SHP77 treated with DMSO at 0.1 percent for 48 hours (cell line): ENCODE measurements at regions not wholly inside any gene's neighbourhood (a gene's known extent, or its start where the extent isn't known, plus 50 kb on each side); places are given as distances from the start of the nearest gene placed in this dataset.

Source experiments
- DNase-seq: peaks from one replicate; lab custom pipeline; 2025; lab: John Stamatoyannopoulos, UW

DNA sequence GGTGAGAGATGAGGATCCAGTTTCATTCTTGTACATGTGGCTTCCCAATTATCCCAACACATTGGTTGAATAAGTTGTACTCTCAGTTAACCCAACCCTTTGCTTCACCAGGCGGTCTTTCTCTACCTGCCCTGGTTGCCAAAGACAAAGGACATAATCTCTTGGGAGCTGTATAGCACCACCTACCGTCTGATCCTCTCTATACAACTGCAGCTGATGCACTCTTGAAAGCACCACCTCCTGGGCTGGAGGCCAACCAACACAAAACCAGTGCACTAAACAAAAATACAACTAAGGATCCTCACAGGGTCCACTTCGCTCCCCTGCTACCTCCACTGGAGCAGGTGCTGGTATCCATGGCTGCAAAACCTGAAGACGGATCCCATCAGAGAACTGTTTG, 473.6 kb upstream of the NRXN1 start:
- no peak for DNase-seq

DNA sequence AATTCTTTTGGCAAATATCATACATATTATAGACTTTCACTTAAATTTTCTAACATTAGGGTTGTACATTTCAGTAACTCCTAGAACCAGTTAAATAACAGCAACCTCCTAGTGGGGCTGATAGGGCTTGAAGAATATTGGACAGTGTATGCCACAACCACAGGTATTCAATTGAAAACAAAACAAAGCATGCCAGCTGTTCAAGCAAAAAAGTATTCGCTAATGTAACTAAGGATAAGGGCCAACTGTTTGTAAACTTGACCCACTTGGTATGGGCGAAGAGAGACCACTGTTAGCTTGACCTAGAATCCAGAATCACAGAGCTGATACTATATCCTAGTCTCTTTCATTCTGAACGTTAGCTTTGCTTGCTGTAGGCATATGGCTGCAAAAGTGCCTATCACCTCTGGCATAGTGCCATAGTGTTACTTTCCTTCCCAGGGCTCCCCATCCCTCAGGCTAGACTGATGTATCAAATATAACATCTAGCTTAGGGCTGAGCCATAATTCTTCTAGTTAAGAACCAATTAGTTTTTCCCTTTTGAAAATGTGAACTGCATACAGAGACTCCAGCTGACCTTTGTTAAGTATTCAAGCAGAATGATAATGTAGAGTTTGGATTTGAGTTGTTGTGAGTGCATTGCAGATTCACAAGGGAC, 458.8 kb upstream of the NRXN1 start:
- DNase-seq: peak; percentile 51

DNA sequence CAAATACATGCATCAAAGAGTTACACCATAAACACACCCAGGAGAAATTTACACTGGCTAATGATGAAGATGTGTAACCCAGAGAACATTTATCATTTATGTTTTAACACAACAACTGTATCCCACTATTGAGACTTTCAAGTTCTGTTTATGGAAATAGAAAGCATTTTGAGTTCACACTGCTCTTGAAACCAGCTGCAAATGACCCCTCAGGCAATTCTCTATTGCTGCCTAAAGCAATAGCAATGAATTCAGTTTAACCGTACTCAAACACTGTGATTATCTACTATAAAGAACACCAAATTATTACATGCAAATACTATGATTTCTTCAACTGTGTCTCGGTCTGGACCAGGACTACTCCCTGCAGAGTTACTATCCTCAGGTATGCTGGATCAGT, 452.7 kb upstream of the NRXN1 start:
- no peak for DNase-seq

DNA sequence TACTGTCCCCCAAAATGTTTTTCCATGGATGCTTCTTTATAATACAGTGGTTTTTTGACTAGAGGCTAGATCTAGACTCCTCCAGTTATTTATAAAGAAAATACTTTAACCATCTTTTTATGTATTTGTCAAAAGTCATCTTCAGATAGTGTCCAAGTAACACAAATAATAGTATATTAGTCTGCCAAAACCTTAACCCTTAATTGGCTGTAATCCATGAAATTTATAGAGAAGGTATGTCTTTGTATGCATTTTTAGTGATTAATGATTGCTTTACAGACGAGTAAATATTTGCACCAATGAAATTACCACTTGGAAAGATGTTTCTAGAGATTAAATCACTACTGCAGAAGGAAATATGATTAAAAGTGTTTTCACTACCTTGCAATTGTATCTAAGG, 451.8 kb upstream of the NRXN1 start:
- DNase-seq: no peak

DNA sequence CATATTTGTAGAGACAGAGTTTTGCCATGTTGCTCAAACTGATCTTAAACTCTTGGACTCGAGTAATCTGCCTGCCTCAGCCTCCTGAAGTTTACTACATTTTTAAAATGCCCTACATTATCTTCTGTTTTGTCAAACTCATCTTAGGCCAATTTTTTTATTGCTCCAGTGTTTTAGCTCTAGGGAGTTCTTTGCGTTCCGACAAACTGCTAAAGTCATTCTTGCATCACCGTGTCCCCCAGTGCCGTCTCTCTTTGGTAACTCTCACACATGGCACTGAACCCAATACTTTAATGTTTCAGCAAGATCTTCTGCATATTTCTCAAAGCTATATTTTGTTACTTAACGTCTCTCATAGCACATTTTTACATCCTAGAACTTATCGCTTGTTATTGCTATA, 440.9 kb upstream of the NRXN1 start:
- no peak for DNase-seq

DNA sequence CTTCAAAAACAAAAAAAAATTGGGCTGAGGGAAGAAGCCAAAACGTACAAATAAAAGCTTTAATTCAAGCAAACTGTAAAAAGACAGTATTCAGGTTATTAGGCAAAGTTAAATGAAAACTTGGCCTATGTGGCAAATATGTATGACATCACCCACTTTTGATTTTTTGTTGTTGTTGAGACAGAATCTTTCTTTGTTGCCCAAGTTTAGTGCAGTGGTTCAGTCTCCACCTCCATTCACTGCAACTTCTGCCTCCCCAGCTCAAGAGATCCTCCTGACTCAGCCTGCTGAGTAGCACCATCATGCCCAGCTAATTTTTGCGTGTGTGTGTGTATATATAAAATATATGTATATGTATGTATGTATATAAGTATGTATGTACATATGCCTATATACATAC, 440.4 kb upstream of the NRXN1 start:
- DNase-seq: no peak

DNA sequence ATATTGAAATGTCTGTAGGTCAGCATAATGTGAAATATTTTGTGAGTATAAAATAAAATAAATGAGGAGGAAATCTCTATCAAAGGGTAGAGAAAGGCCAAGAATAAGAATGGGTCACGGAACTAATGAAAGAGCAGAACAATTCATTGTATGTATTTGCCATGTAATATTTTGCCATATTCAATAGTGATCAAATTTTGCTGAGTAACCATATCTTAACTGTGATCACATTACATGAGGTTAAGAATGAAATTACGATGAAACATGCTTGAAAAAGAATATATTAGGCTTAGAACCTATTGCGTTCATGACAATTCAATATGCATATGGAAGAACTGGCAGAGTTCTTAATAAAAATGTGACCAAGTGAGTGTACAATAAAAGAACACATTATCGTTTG, 437.2 kb upstream of the NRXN1 start:
- no peak for DNase-seq

DNA sequence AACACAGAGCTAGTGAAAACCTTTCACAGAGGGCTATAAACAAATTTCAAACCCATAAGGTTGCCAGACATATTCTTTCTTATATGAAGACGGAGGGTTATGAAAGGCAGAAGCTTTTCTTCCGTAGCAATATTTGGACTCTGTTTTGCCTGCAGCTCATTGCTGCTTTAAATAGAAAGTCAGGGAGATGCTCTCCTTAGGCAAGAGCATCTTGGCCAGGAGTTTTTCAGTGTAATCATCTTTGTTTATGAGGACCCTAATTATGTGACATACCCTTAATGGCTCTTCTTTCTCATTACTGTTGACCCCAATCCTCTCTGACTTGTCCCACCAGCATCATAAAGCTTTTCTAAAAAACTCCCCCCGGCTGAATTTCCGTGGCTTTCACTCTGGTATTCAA, 433.4 kb upstream of the NRXN1 start:
- DNase-seq: no peak

DNA sequence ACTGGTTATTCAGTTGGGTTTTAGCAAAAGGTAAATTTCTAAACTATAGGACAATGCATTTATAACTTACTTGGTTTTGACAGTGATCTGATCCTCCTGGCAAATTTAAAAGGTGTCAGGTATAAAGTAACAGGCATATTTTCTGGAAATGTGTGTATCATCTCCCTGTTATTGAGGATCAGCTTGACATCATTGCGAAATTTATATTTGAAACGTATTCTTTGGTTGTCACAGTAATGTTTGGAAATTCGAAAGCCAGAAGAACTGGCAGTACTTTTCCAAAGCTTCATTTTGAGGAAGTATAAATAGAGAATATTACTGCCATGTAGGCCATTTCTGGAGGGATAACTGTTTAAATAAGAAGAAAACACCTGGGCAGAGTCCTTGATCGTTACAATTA, 422.2 kb upstream of the NRXN1 start:
- DNase-seq: no peak

DNA sequence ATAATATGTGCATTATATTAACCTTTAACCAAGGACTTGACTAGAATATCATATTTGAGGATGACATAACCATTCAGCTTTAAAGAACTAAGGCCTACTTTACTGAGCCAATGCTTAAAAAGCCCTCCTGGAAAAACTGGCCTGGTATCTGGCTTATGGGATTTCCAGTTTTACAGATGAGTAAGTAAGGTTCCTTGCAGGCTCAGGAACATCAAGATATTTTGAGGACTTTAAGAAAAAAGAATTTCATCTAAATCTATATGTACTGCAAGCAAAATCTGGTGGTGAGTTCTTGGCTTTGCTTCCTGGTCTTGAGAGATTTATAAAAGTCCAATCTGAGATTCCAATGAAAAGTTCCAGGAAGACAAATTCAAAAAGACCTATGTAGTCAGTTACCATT, 417.0 kb upstream of the NRXN1 start:
- no peak for DNase-seq

DNA sequence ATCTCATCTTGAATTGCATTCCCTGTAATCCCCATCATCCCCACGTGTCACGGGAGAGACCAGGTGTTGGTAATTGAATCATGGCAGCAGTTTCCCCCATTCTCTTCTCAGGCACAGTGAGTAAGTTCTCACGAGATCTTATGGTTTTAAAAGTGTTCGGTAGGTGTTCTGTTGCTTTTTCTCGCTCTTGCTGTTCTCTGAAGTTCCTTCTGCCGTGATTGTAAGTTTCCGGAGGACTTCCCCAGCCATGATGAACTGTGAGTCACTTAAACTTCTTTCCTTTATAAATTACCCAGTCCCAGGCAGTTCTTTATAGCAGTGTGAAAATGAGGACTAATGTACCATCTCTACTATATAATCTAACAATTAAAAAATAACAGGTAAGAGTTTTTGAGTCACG, 409.9 kb upstream of the NRXN1 start:
- no peak for DNase-seq

DNA sequence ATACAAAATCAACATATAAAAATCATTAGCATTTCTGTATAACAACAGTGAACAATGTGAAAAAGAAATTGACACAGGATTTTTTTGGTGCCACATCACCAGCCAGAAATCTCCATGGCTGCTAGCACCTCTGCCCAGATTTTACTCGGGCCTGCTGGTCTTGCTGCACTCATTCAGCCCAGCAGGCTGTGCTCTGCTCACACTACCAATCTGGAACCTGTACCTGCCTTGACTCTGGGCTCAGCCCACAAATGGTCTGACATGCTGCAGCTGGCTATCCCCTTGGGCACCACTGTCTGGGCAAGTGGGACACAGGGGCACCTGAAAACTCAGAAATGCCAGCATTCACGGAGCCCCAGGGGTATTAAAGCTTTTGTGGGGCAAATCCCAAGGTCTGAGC, 392.5 kb upstream of the NRXN1 start:
- DNase-seq: no peak

DNA sequence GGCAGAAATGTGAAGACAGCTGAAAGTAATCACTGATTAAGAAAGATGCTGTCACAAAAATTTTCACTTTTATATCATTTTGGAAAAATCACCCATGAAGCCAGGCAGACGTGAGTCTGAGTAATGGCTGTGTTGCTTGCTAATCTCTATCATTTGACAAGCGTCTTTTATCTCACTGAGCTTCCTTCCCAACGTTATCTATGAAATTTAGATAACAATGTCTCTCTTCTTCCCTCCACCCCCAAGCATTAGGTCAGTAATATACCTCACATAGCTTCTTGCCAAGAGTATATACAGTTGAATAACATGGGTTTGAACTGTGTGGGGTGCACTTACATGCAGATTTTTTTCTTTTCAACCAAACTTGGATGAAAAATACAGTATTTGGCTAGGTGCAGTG, 388.6 kb upstream of the NRXN1 start:
- DNase-seq: no peak

DNA sequence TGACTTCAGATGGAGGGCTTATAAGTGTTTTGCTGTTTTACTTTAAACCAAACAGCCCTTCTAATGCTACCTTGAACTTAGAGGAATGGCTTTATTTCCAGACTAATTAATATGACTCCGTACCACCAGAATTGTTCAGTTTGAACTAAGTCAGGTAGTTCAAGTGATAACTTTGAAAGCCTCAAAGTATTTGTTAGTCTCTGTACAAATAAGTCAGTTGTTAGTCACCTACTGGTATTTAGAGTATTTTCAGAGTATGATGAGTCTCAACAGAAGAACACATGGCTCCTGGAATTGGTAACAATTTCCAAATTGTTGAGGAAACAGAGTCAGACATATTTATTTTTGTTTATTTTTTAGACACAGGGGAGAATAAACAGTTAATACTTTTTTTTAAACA, 381.8 kb upstream of the NRXN1 start:
- no peak for DNase-seq

DNA sequence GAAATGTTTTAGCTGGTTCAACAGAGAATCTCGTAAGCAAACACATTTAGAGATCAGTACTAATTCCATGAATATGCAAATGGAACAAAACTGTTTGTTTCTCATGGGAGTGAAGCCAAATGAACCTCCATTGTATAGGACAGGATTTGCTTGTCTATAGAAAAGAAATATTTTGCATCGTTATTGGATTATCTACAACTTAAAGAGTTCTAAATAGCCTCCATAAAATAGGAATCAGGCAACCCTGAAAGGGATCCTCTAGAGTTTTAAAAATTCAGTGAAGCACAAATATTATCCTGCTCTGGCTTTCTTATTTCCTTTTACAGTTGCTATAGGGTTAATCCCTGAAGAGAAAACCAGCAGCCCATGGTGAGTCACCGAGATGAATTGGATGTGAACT, 378.4 kb upstream of the NRXN1 start:
- no peak for DNase-seq

DNA sequence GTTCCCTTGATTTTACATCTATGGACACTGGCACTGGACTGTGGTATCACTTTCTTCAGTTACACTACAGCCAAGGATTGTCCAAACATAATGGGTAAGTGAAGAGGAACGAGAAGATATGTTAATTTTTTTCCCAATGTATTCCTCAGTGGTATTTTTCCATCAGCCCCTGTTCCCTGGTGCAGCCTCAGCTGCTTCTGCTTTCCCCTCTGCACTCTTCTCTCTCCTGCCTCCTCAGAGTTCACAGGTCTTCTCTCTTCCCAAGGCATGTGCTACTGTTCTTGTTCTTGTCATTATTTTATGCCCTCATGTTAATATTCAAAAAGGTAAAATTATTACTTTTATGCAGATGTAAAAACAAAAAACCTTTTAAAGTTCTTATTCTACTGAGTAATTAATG, 378.0 kb upstream of the NRXN1 start:
- DNase-seq: no peak

DNA sequence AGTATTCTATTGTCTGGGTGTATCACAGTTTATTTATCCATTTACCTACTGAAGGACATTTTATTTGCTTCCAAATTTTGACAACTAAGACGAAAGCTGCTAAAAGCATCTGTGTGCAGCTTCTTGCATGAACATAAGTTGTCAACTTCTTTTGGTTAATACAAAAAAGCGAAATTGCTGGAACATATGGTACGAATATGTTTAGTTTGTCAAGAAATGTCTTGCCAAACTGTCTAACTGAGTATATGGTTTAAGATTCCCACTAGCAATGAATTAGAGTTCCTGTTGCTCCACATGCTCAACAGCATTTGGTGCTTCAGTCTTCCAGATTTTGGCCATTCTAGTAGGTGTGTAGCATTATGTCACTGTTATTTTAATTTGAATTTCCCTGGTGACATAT, 372.3 kb upstream of the NRXN1 start:
- DNase-seq: no peak

DNA sequence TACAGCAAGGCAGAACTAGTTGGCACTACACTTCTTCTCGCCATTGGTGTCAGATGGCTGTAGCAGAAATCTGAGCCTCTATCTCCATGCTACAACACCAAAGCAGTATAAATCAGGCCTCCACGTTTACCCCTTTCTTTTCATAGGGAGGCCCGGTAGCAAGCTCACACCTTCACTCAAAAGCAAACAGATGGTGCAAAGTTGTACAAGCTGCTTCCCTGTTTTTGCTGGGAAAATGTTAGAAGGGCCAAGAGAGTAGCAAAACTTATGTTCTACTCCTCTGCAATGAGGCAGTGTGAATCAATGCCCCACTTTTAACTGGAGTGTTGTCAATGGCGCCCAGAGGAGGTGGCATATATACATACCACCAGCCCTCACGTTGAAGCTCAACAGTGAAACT, 369.6 kb upstream of the NRXN1 start:
- no peak for DNase-seq

DNA sequence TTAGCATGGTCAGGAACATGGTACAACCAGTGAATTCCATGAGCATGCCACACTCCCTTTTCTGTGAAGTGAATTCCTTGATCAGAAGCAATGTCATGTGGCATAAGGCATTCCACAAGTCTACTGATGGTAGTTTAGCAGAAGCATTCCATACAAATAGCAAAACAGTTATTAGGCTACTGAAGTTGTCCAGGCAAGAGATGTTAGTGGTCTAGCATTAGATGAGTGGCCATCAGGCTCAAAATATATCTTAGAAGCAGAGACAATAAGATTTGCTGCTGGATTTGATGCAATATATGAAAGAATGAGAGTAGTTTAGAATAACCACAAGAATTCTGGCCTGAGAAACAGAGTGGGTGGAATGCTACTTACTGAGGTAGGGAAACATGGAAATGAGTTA, 355.3 kb upstream of the NRXN1 start:
- no peak for DNase-seq

DNA sequence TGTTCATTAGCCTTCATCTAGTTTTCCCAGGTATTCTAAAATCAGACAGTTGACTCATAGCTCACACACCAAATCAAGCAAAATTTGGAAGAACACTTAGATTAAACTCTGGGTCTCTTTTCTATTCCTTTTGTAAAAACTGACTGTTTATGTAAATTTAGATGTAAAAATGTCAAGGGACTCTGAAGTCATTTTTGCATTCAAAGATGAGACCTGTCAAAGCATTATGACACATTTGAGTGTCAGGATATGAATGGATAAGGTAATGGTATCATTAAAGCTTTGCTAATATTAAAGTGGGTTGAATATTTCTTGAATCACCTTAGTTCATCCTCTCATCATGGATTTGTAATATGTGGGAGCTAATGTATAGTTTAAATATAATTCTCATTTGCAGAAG, 348.1 kb upstream of the NRXN1 start:
- no peak for DNase-seq

DNA sequence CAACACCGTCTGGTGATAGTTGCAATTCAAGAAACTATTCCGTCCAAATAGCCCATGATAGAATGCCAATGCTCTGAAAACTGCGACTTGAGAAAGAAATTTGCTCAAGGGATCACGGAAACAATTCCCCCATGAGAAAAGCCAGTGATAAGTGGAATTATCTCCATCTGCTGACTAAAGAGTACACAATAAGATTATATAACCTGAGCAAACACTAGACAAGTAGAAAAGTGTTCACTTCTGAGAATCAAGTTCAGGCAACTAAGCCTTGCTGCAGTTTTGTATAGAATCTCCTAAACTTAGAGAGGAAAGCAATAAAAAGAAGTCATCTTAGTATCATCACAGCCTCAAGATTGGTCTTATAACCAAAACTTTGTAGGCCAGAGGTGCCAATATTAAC, 336.3 kb upstream of the NRXN1 start:
- no peak for DNase-seq

DNA sequence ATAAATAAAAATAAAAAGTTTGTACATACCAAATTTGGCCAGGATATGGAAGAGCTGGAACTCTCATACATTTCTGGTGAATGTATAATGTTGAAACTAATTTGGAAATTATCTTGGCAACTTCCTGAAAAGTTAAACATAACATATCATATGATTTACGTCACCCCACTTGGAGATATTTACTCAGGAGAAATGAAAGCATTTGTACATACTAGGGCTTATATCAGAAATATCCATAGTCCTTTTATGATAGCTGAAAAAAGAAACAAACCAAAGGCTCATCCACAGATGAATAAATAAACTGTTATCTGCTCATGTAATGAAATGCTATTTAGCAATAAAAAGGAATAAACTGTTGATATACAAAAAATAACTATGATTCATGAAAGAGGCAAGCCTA, 318.2 kb upstream of the NRXN1 start:
- DNase-seq: peak; percentile 66

DNA sequence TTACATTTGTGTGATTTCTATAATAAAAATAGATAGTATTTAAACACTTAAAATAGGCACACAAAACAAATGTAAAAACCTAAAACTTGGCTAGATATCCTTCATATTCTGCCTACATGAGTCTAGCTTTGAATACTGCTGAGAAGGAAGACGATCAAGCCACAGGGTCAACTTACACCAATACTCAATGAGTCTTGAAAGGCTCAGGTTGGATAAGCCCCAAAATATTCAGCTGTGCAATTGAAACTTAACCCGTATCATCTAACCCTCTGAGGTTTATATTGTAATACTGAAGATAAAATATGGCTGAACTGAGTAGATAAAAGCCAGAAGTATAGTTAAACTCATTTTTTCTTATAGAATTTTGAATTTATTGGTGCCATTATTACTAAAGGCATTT, 313.0 kb upstream of the NRXN1 start:
- no peak for DNase-seq

DNA sequence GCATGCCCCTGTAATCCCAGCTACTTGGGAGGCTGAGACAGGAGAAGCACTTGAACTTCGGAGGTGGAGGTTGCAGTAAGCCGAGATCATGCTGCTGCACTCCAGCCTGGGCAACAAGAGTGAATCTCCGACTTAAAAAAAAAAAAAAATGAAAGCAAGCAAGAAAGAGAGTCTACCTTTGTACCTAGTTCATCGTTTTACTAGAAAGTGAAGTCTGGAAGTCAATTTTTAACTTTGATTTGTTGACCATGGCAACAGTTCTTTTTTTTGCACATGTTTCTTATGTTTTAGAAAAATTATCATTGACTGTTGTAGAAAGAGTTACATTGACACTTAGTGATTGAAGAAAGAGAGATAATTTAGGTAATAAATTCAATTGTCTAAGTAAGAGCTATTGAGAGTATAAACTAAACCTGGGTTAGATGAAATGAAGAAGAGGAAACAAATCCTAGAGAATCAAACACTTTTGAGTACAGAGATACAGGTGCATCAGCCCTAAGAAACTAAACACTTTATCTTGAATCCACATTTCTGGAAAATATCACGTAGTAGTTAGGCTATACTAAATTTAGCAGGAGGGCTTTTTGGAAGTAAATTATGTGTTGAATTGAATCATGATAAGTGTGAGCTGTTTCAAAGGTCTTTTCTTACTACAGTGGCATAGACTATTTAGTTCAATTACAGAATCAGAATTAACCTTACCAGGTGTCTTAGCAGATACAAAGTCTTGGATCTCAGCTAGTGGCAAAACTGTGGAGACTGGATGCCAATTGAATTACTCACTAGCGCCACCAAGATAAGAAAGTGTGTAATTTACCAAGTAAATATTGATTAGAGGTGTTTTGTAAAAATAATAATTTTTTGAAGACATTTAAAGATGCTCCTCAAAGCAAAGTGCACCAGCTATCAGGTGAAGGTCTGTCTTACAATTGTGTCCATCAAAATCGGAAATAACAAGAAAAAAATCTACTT, 303.4 kb upstream of the NRXN1 start:
- DNase-seq: no peak
